Thymus (tissue), 11 donors: ENCODE measurements at regions not wholly inside any gene's neighbourhood (a gene's known extent, or its start where the extent isn't known, plus 50 kb on each side); places are given as distances from the start of the nearest gene placed in this dataset.

Experiments
- DNase-seq, 9 donors: peaks; one replicate each; pipeline ENCODE4 v3.0.0-alpha.2; 2013; ENCODE audit warnings: low spot score in 9 of 9, low read depth in 6 of 9, missing footprints in 1 of 9
- H3K27ac ChIP-seq, 2 donors: one replicate each; pipeline ENCODE4 v1.5.1; 2013; ENCODE audit warnings: control low read depth in 1 of 2, low read depth in 1 of 2, low read length in 1 of 2, mild to moderate bottlenecking in 1 of 2, moderate library complexity in 1 of 2
- H3K27me3 ChIP-seq, 2 donors: one replicate each; pipeline ENCODE4 v1.5.1; 2013; ENCODE audit warnings: low read length in 1 of 2; ENCODE audit not compliant: control insufficient read depth in 2 of 2, insufficient read depth in 1 of 2
- H3K36me3 ChIP-seq, 2 donors: one replicate each; pipeline ENCODE4 v1.5.1; 2013; ENCODE audit warnings: low read length in 1 of 2, mild to moderate bottlenecking in 1 of 2, moderate library complexity in 1 of 2; ENCODE audit not compliant: control insufficient read depth in 2 of 2, insufficient read depth in 2 of 2
- H3K4me1 ChIP-seq, 2 donors: one replicate each; pipeline ENCODE4 v1.5.1; 2013; ENCODE audit warnings: low read length in 2 of 2; ENCODE audit not compliant: control insufficient read depth in 2 of 2, insufficient read depth in 2 of 2
- H3K4me3 ChIP-seq, 2 donors: one replicate each; pipeline ENCODE4 v1.5.1; 2013; ENCODE audit warnings: low read length in 2 of 2, control low read depth in 1 of 2, mild to moderate bottlenecking in 1 of 2
- H3K9me3 ChIP-seq, 2 donors: one replicate each; pipeline ENCODE4 v1.5.1; 2013; ENCODE audit warnings: low read length in 1 of 2, mild to moderate bottlenecking in 1 of 2; ENCODE audit not compliant: control insufficient read depth in 2 of 2, insufficient read depth in 1 of 2
- WGBS: extraction: QIAGEN DNeasy Blood & Tissue Kit; methylation state at CpG from one replicate; pipeline ENCODE4 v1.1.7; 2013; 5-methylcytosine and 5-hydroxymethylcytosine counted together
- donor health status: healthy.

DNA sequence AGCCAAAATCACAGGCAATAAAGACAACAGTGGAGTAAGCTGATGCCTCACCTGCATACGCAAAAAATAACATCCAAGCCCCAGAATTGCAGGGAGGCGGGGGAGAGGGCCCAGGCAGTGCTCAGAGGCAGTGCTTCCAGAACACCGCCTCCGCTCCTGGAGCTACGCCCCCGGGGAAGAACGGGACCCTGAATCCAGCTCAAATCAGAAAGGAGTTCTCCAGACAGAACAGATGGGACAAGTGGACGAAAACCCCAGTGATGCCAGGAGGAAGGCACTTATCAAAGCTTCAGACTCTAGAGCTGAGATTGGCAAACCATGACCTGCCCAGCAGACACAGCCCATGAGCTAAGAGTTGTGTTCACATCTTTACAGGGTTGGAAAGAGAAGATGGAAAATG is 683.9 kb downstream of the TBC1D22A start:
- H3K27me3 ChIP-seq = no peaks in the 10 kb centered on the region
- H3K4me3 ChIP-seq = no peak overlapping the region
- no peak for DNase-seq
- no peak overlapping the region for H3K27ac ChIP-seq
- peaks cover 0 to 15% of the 10 kb centered on the region in 2 donors for H3K9me3 ChIP-seq
- H3K4me1 ChIP-seq = no peaks in the 10 kb centered on the region
- 94% methylated on average over 8 of the region's 8 CpGs for WGBS
- H3K36me3 ChIP-seq = no peaks in the 10 kb centered on the region

DNA sequence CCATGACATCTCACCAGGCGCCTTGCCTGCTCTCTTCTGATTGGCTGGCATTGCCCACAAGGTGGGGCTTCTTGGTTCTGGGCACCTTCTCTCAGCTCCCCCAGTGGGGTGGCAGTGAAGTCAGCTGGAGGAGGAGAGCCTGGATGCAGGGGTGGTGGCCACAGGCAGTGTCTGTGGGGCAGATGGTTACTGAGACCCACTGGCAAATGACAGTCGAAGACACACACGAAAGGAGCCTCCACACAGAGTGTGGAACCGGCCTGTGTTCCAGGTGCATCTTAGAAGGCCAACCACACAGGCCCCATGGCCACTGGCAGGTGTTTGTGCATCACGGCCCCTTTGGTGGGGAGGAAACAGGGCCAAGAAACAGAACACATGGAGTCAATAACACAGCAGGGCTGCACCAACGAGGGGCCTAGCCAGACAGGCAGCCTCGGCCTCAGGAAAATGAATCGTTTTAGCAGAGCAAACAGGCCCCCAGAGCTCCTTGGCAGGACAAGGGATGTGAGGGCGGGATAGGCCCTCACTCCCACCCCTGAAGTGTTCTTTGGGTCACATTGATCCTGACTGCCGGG is 683.4 kb downstream of the TBC1D22A start:
- no peak for DNase-seq
- Histone ChIP-seq H3K27ac (no peak overlapping the region), H3K36me3 (no peaks in the 10 kb centered on the region), H3K4me3 (no peak overlapping the region), H3K9me3 (peaks cover 0 to 15% of the 10 kb centered on the region in 2 donors), H3K27me3 (no peaks in the 10 kb centered on the region), H3K4me1 (no peaks in the 10 kb centered on the region)
- 82% methylated on average over 10 of the region's 10 CpGs for WGBS

DNA sequence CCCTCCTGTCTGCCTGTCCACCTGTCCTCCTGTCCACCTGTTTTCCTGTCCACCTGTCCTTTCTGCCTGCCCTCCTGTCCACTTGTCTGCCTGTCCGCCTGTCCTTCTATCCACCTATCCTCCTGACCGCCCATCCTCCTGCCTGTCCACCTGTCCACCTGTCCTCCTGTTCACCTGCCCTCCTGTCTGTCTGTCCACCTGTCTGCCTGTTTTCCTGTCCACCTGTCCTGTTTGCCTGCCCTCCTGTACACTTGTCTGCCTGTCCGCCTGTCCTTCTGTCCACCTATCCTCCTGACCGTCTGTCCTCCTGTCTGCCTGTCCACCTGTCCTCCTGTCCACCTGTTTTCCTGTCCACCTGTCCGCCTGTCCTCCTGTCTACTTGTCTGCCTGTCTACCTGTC is 682.8 kb downstream of the TBC1D22A start:
- H3K27ac ChIP-seq = no peak overlapping the region
- no peak for DNase-seq
- H3K9me3 ChIP-seq = peaks cover 0 to 15% of the 10 kb centered on the region in 2 donors
- 95% methylated on average over 5 of the region's 5 CpGs for WGBS
- H3K27me3 ChIP-seq = no peaks in the 10 kb centered on the region
- no peaks in the 10 kb centered on the region for H3K4me1 ChIP-seq
- H3K4me3 ChIP-seq = no peak overlapping the region
- no peaks in the 10 kb centered on the region for H3K36me3 ChIP-seq

DNA sequence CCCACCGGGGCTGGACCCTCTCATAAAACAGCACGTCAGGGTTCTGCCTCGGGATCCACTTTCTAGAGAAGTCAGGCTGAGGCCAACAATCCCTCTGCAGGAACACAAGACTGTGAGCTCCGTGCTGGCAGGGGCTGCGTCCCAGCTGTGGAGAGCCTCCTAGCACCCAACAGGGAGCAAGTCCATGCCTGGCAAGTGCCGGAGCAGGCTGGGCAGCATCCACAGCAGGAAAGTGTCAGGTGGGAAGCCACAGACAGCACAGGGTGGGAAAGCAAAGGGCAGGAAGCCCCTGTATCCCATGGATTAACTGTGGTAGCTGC is 682.3 kb downstream of the TBC1D22A start:
- WGBS = 90% methylated on average over 6 of the region's 6 CpGs

DNA sequence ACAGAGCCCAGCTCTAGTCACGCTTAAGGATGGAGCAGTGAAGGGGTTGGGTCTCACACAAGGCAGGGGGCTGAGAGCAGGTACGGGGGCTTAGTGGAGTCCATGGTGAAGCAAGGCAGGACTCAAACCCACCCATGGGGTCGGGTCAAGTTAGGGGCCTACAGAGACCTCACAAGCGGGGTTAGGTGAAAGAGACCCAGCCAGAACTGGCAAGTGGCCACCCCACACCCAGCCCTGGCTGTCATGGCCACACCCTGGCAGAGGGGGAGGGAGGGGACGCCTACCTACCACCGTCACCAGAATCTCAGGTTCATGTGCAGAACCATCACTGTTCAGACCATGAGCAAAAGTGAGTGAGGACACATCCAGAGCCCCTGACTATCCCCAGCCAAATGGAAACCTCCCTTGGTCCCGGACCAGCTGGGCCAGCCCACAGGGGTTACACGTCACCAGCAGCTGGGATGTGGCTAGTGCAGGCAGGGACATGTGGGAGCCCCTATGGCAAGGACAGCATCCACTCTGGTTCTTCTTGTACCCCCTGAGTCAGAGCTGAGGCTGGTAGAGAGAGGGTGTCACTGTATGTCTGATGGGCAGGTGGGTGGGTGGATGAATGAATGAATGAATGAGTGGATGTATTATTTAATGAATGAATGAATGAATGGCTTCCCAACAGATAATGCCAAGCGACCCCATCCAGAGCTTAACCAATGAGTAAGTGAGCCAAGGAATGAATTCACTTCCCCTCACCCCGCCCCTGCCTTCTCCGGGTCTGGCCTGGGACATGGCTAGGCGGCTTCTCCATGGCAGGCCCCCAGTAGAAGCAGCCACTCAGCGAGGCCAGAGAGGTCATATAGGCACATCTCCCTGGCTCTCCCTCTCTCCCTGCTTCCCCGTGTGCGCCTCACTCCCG is 681.6 kb downstream of the TBC1D22A start:
- Histone ChIP-seq H3K27ac (no peak overlapping the region), H3K9me3 (peaks cover 0 to 15% of the 10 kb centered on the region in 2 donors), H3K36me3 (no peaks in the 10 kb centered on the region), H3K4me3 (no peak overlapping the region), H3K27me3 (no peaks in the 10 kb centered on the region), H3K4me1 (no peaks in the 10 kb centered on the region)
- no peak for DNase-seq
- WGBS = 89% methylated on average over 16 of the region's 16 CpGs

More for the DNA sequence above, 682.3 kb downstream of the TBC1D22A start:
- DNase-seq = no peak
- Histone ChIP-seq H3K36me3 (no peaks in the 10 kb centered on the region), H3K4me3 (no peak overlapping the region), H3K27ac (no peak overlapping the region), H3K27me3 (no peaks in the 10 kb centered on the region), H3K9me3 (peaks cover 0 to 15% of the 10 kb centered on the region in 2 donors), H3K4me1 (no peaks in the 10 kb centered on the region)

DNA sequence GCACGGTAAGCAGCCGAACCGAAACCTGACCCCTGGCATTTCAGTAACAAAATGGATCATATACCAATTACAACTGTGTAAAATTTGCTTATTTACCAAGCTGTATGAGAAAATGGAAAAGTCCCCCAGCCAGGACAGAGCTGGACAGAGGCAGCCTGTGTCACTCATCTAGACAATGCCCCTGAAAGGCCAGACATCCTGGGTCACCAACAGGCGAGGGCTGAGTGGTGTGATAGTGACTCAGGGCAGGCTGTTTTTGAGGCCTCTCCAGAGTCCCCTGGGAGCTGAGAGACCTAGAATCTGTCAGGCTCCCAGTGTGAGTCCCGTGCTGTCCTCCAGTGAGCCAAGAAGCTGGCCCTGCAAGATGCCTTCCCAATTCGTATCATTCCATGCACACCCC is 680.4 kb downstream of the TBC1D22A start:
- H3K27ac ChIP-seq = no peak overlapping the region
- peaks cover 0 to 15% of the 10 kb centered on the region in 2 donors for H3K9me3 ChIP-seq
- no peaks in the 10 kb centered on the region for H3K4me1 ChIP-seq
- H3K27me3 ChIP-seq = no peaks in the 10 kb centered on the region
- 93% methylated on average over 6 of the region's 6 CpGs for WGBS
- H3K36me3 ChIP-seq = no peaks in the 10 kb centered on the region
- no peak overlapping the region for H3K4me3 ChIP-seq
- DNase-seq = no peak

DNA sequence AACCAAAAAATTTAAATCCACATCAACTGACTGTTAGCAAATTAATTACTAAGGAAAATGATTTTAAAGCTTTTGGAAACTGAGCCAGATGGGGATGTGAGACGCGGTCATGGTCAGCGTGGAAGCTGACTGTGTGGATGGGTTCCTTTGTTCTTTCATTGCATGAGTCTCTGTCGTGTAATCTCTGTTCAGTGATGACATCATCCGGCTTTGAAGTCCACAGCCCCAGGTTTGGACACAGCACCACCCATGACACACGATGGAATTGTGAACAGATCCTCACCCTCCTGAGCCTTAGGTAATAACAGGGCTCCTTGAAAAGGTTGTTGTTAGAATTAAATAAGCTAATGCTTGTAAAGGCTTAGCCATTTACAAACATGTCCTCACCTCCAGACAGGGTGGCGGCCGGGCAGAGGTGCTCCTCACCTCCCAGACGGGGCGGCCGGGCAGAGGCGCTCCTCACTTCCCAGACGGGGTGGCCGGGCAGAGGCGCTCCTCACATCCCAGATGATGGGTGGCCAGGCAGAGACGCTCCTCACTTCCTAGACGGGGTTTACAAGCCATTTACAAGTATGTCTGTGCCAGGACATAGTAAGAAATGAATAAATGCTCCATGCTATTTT is 677.3 kb downstream of the TBC1D22A start:
- Histone ChIP-seq H3K9me3 (peaks cover 0 to 14% of the 10 kb centered on the region in 2 donors), H3K36me3 (no peaks in the 10 kb centered on the region), H3K4me1 (no peaks in the 10 kb centered on the region), H3K27me3 (no peaks in the 10 kb centered on the region), H3K27ac (no peak overlapping the region), H3K4me3 (no peak overlapping the region)
- DNase-seq = no peak
- 93% methylated on average over 17 of the region's 17 CpGs for WGBS

DNA sequence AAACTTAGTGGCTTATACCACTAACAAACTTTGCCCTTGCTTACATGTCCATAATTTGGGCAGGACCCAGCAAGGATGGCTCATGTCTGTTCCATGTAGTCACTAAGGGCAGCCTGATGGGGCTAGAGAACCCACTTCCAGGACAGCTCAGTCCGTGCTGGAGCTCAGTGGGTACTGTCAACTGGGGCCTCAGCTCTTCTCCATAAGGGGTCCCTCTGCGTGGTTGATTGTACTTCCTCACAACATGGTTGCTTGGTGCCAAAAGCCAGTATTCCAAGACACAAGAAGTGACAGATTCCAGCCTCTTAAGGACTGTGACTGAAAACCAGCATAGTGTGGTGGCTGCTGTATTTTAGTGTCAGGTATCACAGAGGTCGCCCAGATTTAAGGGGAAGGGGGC is 675.2 kb downstream of the TBC1D22A start:
- H3K4me1 ChIP-seq = no peaks in the 10 kb centered on the region
- peaks cover 0 to 4% of the 10 kb centered on the region in 2 donors for H3K9me3 ChIP-seq
- no peaks in the 10 kb centered on the region for H3K27me3 ChIP-seq
- H3K36me3 ChIP-seq = no peaks in the 10 kb centered on the region
- WGBS = 66% methylated on average over 3 of the region's 3 CpGs
- H3K27ac ChIP-seq = no peak overlapping the region
- no peak overlapping the region for H3K4me3 ChIP-seq
- DNase-seq = no peak

DNA sequence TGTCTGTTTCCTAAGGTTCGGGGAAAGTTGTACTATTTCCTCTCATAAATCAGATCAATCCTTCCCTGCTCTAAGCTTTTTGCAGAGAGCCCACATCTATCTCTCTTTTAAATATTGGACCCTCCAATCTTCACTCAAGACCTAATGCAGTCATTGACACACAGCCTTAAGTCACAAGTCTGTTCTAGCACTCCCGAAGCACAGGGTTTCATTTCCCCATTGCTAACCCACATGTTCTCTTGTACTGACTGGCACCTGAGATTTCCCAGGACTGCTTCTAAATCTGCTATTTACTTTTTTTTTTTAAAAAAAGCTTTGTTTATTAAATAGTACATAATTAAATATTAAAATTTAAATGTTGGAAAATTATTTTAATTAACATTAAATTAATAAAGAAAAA is 674.7 kb downstream of the TBC1D22A start:
- Histone ChIP-seq H3K4me1 (no peaks in the 10 kb centered on the region), H3K9me3 (peaks cover 0 to 3% of the 10 kb centered on the region in 2 donors), H3K4me3 (no peak overlapping the region), H3K36me3 (no peaks in the 10 kb centered on the region), H3K27ac (no peak overlapping the region), H3K27me3 (no peaks in the 10 kb centered on the region)
- WGBS = 77% methylated on average over 2 of the region's 2 CpGs
- no peak for DNase-seq
